Tibial nerve (tissue), 4 donors: ENCODE measurements at regions not wholly inside any gene's neighbourhood (a gene's known extent, or its start where the extent isn't known, plus 50 kb on each side); places are given as distances from the start of the nearest gene placed in this dataset.

ENCODE experiments used
- DNase-seq, 2 donors: peaks; one replicate each; pipeline ENCODE4 v3.0.0-alpha.2; 2019; ENCODE audit warnings: low spot score in 2 of 2
- H3K27ac ChIP-seq, 4 donors: fragments of 200-600 bp; sonication (generic) in 3 of 4; one replicate each; pipeline ENCODE4 v1.5.1; 2017 to 2019; ENCODE audit warnings: mild to moderate bottlenecking in 1 of 4
- H3K27me3 ChIP-seq, 2 donors: fragments of 200-600 bp; sonication (generic) in 1 of 2; one replicate each; pipeline versions ENCODE4 v1.5.1 to v1.6.0; 2017 to 2019
- H3K36me3 ChIP-seq, 3 donors: fragments of 200-600 bp; sonication (generic); one replicate each; pipeline ENCODE4 v1.5.1; 2018 to 2019
- H3K4me1 ChIP-seq, 4 donors: fragments of 200-600 bp; sonication (generic) in 3 of 4; one replicate each; pipeline ENCODE4 v1.5.1; 2017 to 2019
- H3K4me3 ChIP-seq, 4 donors: fragments of 200-600 bp; sonication (generic) in 3 of 4; one replicate each; pipeline ENCODE4 v1.5.1; 2017 to 2019; ENCODE audit warnings: mild to moderate bottlenecking in 1 of 4, moderate library complexity in 1 of 4
- H3K9me3 ChIP-seq, 4 donors: fragments of 200-600 bp; sonication (generic) in 3 of 4; one replicate each; pipeline ENCODE4 v1.5.1; 2017 to 2019
- EP300 ChIP-seq, 2 donors: sonication (generic); formaldehyde crosslinking; IDR thresholded peaks; one replicate each; pipeline ENCODE4 v1.6.1; 2017; ENCODE audit warnings: antibody characterized with exemption in 2 of 2, mild to moderate bottlenecking in 1 of 2
- POLR2A ChIP-seq, 2 donors: fragments of 450-650 bp; IDR thresholded peaks; one replicate each; pipeline ENCODE4 v1.6.1; 2017; ENCODE audit warnings: antibody characterized with exemption in 2 of 2, mild to moderate bottlenecking in 2 of 2, moderate library complexity in 2 of 2
- WGBS, 2 donors: methylation state at CpG; one replicate each; pipeline ENCODE4 v1.1.5; 2018; 5-methylcytosine and 5-hydroxymethylcytosine counted together
- TF ChIP-seq, protein P1 (sequence below), 5 experiments: fragments of 200-600 bp in 3 of 5; fragments of 450-650 bp in 2 of 5; sonication (generic) in 3 of 5; IDR thresholded peaks; one replicate each; pipeline ENCODE4 v1.5.1; 2016 to 2019; ENCODE audit warnings: antibody characterized with exemption in 5 of 5, mild to moderate bottlenecking in 3 of 5, moderate library complexity in 2 of 5

DNA sequence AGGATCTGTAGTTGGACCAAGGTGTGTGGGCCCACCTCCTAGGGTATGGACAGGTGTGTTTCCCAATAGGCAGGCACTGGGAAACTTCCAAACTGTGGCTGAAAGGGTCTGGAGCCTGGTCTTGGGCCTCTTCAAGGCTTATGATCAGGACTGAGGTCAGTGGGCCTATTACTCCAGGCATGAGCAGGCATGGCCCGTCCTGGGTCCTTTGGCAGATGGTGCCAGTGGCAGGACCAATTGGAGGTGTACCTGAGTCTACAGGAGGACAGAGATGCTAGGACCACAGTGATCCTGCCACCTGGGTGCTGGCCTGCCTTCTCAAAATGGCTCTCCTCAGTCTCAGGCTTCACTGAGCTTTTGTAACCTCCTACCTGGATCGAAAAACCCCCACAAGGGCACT is 95.4 kb downstream of the RAB18 start:
- 83 to 100% methylated on average over 1 of the region's 2 CpGs for WGBS, 2 donors
- H3K4me3 ChIP-seq, result no peak overlapping the region
- no peaks in the 10 kb centered on the region for H3K27me3 ChIP-seq
- H3K4me1 ChIP-seq, result no peaks in the 10 kb centered on the region
- H3K27ac ChIP-seq, result no peak overlapping the region
- TF ChIP-seq, protein P1, sequence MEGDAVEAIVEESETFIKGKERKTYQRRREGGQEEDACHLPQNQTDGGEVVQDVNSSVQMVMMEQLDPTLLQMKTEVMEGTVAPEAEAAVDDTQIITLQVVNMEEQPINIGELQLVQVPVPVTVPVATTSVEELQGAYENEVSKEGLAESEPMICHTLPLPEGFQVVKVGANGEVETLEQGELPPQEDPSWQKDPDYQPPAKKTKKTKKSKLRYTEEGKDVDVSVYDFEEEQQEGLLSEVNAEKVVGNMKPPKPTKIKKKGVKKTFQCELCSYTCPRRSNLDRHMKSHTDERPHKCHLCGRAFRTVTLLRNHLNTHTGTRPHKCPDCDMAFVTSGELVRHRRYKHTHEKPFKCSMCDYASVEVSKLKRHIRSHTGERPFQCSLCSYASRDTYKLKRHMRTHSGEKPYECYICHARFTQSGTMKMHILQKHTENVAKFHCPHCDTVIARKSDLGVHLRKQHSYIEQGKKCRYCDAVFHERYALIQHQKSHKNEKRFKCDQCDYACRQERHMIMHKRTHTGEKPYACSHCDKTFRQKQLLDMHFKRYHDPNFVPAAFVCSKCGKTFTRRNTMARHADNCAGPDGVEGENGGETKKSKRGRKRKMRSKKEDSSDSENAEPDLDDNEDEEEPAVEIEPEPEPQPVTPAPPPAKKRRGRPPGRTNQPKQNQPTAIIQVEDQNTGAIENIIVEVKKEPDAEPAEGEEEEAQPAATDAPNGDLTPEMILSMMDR (IDR thresholded peaks at IDR 0.05), result no peak
- no peak for TF ChIP-seq EP300 (IDR thresholded peaks at IDR 0.05)
- TF ChIP-seq POLR2A (IDR thresholded peaks at IDR 0.05), result no peak
- H3K36me3 ChIP-seq, result no peaks in the 10 kb centered on the region
- DNase-seq, result no peak
- peaks cover 0 to 10% (median 0%) of the 10 kb centered on the region in 4 donors for H3K9me3 ChIP-seq

DNA sequence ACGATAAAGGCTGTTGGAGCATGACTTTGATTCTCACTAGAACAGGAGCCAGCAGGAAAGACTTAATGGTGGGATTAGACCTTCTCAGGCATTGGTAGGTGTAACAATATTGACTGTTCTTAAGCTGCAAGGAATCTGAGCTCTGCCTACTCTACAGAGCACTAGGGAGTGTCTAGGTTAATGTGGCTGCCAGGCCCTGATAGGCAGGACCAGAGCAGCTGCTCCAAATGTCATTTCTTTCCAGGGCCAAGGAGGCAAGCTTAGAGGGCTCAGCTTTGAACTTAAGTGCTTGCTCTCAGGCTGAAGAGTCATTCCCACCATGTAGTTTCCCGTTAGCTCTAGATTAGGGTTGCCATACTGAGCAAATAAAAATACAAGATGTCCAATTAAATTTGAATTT is 96.8 kb downstream of the RAB18 start:
- Histone ChIP-seq H3K4me3 (no peak overlapping the region), H3K27me3 (no peaks in the 10 kb centered on the region), H3K36me3 (no peaks in the 10 kb centered on the region), H3K27ac (no peak overlapping the region), H3K9me3 (no peaks in the 10 kb centered on the region), H3K4me1 (peaks cover 0 to 5% (median 0%) of the 10 kb centered on the region in 4 donors)
- TF ChIP-seq POLR2A (IDR thresholded peaks at IDR 0.05), result no peak
- TF ChIP-seq EP300 (IDR thresholded peaks at IDR 0.05), result no peak
- TF ChIP-seq, protein P1 (IDR thresholded peaks at IDR 0.05), result no peak
- 85 to 95% methylated on average over 2 of the region's 2 CpGs for WGBS, 2 donors
- DNase-seq, result no peak

DNA sequence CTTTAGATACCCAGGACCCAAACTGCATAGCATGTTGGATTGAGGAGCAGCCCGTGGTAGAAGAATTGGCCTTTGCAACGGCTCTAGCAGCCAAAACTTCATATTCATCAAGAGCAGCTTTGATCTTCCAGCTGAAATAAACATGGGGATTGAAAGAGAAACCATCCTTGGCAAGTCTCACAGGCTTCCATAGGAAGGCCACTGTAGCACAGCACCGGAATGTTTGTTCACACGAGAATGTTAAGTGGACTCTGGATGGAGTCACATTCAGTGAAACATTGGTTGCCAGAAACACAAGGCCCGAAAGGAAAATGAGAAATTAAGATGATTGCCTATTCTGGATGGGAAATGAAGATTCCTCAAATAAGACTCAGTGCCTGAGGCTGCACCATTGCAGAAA is 97.4 kb downstream of the RAB18 start:
- H3K9me3 ChIP-seq, result no peaks in the 10 kb centered on the region
- H3K4me1 ChIP-seq, result peaks cover 0 to 5% (median 0%) of the 10 kb centered on the region in 4 donors
- no peaks in the 10 kb centered on the region for H3K36me3 ChIP-seq
- 62 to 65% methylated on average over 5 of the region's 5 CpGs for WGBS, 2 donors
- no peak overlapping the region for H3K4me3 ChIP-seq
- DNase-seq, result no peak
- TF ChIP-seq POLR2A (IDR thresholded peaks at IDR 0.05) (no peak), EP300 (IDR thresholded peaks at IDR 0.05) (no peak)
- TF ChIP-seq, protein P1 (IDR thresholded peaks at IDR 0.05), result no peak
- H3K27ac ChIP-seq, result no peak overlapping the region
- no peaks in the 10 kb centered on the region for H3K27me3 ChIP-seq

DNA sequence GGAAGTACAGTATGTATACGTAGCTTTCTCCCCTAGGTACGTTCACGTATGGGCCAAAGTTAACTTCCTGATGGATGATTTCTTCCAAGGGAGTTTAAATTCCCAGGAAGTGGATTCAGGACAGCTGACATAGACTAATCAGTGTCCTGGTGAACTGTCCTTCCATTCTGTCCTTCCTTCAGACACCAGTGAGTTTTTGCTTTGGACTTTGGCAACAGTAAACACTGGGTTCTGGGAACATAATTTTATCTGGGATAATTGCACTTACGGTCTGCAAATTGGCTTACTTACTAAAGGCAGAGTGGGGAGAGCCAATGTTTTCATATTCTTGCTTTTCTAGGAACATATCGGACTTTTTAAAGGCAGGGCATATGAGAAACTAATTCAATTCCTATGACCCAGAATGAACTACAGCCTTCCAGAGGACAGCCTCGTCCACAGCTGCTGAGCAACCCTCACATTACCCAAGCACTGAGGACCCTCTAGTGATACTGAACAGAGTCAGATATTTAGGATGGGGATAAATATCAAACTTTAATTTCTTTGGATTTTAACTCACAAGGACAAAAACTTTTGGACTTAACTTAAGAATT is 97.9 kb downstream of the RAB18 start:
- no peak overlapping the region for H3K27ac ChIP-seq
- no peak for DNase-seq
- no peak for TF ChIP-seq POLR2A (IDR thresholded peaks at IDR 0.05)
- TF ChIP-seq EP300 (IDR thresholded peaks at IDR 0.05), result no peak
- TF ChIP-seq, protein P1 (IDR thresholded peaks at IDR 0.05), result no peak
- WGBS, 2 donors, result 58 to 65% methylated on average over 6 of the region's 6 CpGs
- H3K36me3 ChIP-seq, result no peaks in the 10 kb centered on the region
- H3K4me1 ChIP-seq, result peaks cover 0 to 5% (median 0%) of the 10 kb centered on the region in 4 donors
- H3K9me3 ChIP-seq, result no peaks in the 10 kb centered on the region
- H3K27me3 ChIP-seq, result no peaks in the 10 kb centered on the region
- no peak overlapping the region for H3K4me3 ChIP-seq

DNA sequence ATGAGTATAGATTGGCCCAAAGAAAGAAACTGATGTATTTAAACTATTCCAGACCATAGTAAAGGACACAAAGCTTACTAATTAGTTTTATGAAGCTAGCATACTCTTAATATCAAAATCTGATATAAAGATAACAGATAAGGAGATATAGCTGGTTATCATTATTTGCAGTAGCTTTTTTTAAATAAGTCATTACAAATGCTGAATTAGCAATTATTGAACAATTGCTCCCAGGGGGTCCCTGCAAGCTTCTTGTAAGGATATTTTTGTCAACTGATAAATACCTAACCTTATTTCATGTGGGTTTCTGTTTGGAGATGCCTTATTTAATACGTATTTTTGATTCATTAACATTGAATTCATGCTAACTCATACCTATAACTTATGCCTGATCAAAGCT is 99.0 kb downstream of the RAB18 start:
- 90 to 94% methylated on average over 1 of the region's 1 CpG for WGBS, 2 donors
- Histone ChIP-seq H3K4me3 (no peak overlapping the region), H3K9me3 (no peaks in the 10 kb centered on the region), H3K36me3 (no peaks in the 10 kb centered on the region), H3K27ac (no peak overlapping the region), H3K4me1 (peaks cover 0 to 5% (median 0%) of the 10 kb centered on the region in 4 donors), H3K27me3 (no peaks in the 10 kb centered on the region)
- no peak for DNase-seq
- TF ChIP-seq, protein P1 (IDR thresholded peaks at IDR 0.05), result no peak
- TF ChIP-seq EP300 (IDR thresholded peaks at IDR 0.05) (no peak), POLR2A (IDR thresholded peaks at IDR 0.05) (no peak)
